Activated naive CD8-positive, alpha-beta T cell treated with anti-CD3 and anti-CD28 coated beads for 36 hours (primary cell): ENCODE measurements at regions not wholly inside any gene's neighbourhood (a gene's known extent, or its start where the extent isn't known, plus 50 kb on each side); places are given as distances from the start of the nearest gene placed in this dataset.

Experiments
- DNase-seq: peaks from one replicate; pipeline ENCODE4 v3.0.0; 2021
- H3K27ac Mint-ChIP-seq: one replicate; pipeline ENCODE4 v1.8.0; 2022; ENCODE audit warnings: mild to moderate bottlenecking, moderate library complexity, mixed read lengths
- H3K27me3 Mint-ChIP-seq: one replicate; pipeline ENCODE4 v1.8.0; 2022; ENCODE audit warnings: mild to moderate bottlenecking, mixed read lengths
- H3K36me3 Mint-ChIP-seq: one replicate; pipeline ENCODE4 v1.8.0; 2021; ENCODE audit warnings: mild to moderate bottlenecking, mixed read lengths
- H3K4me1 Mint-ChIP-seq: one replicate; pipeline ENCODE4 v1.8.0; 2021; ENCODE audit warnings: mixed read lengths
- H3K4me3 Mint-ChIP-seq: one replicate; pipeline ENCODE4 v1.8.0; 2022; ENCODE audit warnings: mild to moderate bottlenecking, moderate library complexity, mixed read lengths
- H3K9me3 Mint-ChIP-seq: one replicate; pipeline ENCODE4 v1.8.0; 2022; ENCODE audit warnings: mixed read lengths

- H3K27me3 Mint-ChIP-seq = peaks cover 15% of the 10 kb centered on the region
- no peak overlapping the region for H3K4me3 Mint-ChIP-seq
- H3K9me3 Mint-ChIP-seq = no peaks in the 10 kb centered on the region
- peaks cover 18% of the 10 kb centered on the region for H3K4me1 Mint-ChIP-seq
- no peaks in the 10 kb centered on the region for H3K36me3 Mint-ChIP-seq
- peak; percentile 59 for DNase-seq
- H3K27ac Mint-ChIP-seq = no peak overlapping the region
Measured at GRCh38 chr5:139745800-139746690, 49.6 kb upstream of the PSD2 start.
